Left lung (tissue), 4 donors: ENCODE measurements at regions not wholly inside any gene's neighbourhood (a gene's known extent, or its start where the extent isn't known, plus 50 kb on each side); places are given as distances from the start of the nearest gene placed in this dataset.

Experiments used
- ATAC-seq: fragments of 200-7000 bp; cut with Tn5 transposase; one replicate; pipeline ENCODE4 v1.9.1; 2020; ENCODE audit warnings: moderate library complexity
- DNase-seq, 4 donors: peaks; one replicate each; pipeline ENCODE4 v3.0.0-alpha.2; 2013 to 2020
- H3K27ac ChIP-seq, 2 donors: fragments of 200-600 bp; sonication (generic) in 1 of 2; one replicate each; pipeline versions ENCODE4 v1.5.0 to v1.8.0; 2020 to 2021
- H3K27me3 ChIP-seq, 2 donors: fragments of 200-600 bp; sonication (generic) in 1 of 2; one replicate each; pipeline versions ENCODE4 v1.5.0 to v1.8.0; 2020 to 2021
- H3K36me3 ChIP-seq, 2 donors: fragments of 200-600 bp; sonication (generic) in 1 of 2; one replicate each; pipeline versions ENCODE4 v1.5.0 to v1.8.0; 2020 to 2021
- H3K4me1 ChIP-seq, 2 donors: fragments of 200-600 bp; one replicate each; pipeline ENCODE4 v1.8.0; 2021
- H3K4me3 ChIP-seq, 2 donors: fragments of 200-600 bp; sonication (generic) in 1 of 2; one replicate each; pipeline versions ENCODE4 v1.5.0 to v1.8.0; 2020 to 2021; ENCODE audit warnings: mild to moderate bottlenecking in 1 of 2
- H3K9me3 ChIP-seq, 2 donors: fragments of 200-600 bp; sonication (generic) in 1 of 2; one replicate each; pipeline versions ENCODE4 v1.5.0 to v1.8.0; 2020 to 2021
- CTCF ChIP-seq, 2 donors: fragments of 200-600 bp; sonication (generic) in 1 of 2; IDR thresholded peaks; one replicate each; pipeline versions ENCODE4 v1.5.0 to v1.8.0; 2021; ENCODE audit warnings: antibody characterized with exemption in 2 of 2
- intact Hi-C, 2 donors: fragments of 100-400 bp; cut with DNase I; formaldehyde crosslinking; loops; one replicate each; pipeline versions ENCODE4 v1.11.2 to v1.14.2; 2022
- donor health status: DM: no; HTN: yes; CAD: no.
- donor health status: DM: no; HTN: no; CAD: no.

GRCh38 chr6:8888468-8888867 lies 453.1 kb upstream of the SLC35B3 start:
- Histone ChIP-seq H3K4me1 (no peaks in the 10 kb centered on the region), H3K27ac (no peak overlapping the region), H3K27me3 (no peaks in the 10 kb centered on the region), H3K4me3 (no peak overlapping the region), H3K9me3 (no peaks in the 10 kb centered on the region), H3K36me3 (no peaks in the 10 kb centered on the region)
- DNase-seq, result no peak
- intact Hi-C loops, result no loop called here
- peak; percentile 26 for ATAC-seq
- peak; percentile 15 to 29 for TF ChIP-seq CTCF (IDR thresholded peaks at IDR 0.05)

DNA sequence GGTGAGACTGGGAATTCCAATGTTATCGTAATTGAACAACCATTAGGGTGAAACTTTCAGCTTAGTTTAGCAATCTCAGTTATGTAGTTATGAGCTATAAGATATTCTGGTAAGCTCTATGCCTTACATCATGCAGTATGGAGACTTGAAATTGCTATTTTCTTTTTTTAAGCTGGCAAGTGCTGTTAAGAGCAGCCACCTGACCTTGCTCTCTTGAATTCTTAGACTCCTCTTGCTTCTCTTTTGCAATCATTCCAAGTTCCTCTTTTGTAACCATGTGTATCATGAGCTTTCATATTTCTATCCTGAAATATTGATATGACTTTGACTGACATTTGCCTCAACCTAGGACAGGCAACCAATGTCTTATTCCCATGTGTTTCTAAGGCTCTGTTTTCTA lies 446.3 kb upstream of the SLC35B3 start:
- TF ChIP-seq CTCF (IDR thresholded peaks at IDR 0.05), result no peak
- no peaks in the 10 kb centered on the region for H3K9me3 ChIP-seq
- no peaks in the 10 kb centered on the region for H3K36me3 ChIP-seq
- ATAC-seq, result peak; percentile 87
- no peak overlapping the region for H3K27ac ChIP-seq
- intact Hi-C loops, result no loop called here
- H3K27me3 ChIP-seq, result no peaks in the 10 kb centered on the region
- DNase-seq, result no peak
- no peak overlapping the region for H3K4me3 ChIP-seq
- no peaks in the 10 kb centered on the region for H3K4me1 ChIP-seq

GRCh38 chr6:8879334-8879733 lies 444.0 kb upstream of the SLC35B3 start:
- no peaks in the 10 kb centered on the region for H3K27me3 ChIP-seq
- no peaks in the 10 kb centered on the region for H3K4me1 ChIP-seq
- TF ChIP-seq CTCF (IDR thresholded peaks at IDR 0.05), result no peak
- H3K9me3 ChIP-seq, result no peaks in the 10 kb centered on the region
- DNase-seq (no peak), ATAC-seq (no peak)
- H3K36me3 ChIP-seq, result no peaks in the 10 kb centered on the region
- no peak overlapping the region for H3K27ac ChIP-seq
- H3K4me3 ChIP-seq, result no peak overlapping the region
- intact Hi-C loops, result no loop called here

DNA sequence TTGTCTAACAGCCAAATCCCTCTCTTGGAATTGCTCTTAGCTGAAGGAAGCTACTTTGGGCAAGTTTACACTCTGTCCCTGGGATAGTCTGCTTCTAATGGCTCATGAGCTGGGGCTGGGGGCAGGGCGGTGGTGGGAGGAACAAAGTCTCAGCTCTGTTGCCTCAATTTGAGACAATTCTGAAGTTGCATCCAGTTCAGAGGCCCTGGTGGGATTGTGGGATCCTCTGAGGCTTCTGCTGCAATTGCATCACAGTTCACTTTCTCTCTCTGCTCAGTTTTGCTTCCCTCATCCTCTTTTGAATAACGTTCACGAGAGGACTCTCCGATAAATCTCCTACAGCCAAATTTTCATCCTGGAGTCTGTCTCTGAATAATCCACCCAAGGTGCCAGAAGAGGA lies 440.6 kb upstream of the SLC35B3 start:
- no peak overlapping the region for H3K4me3 ChIP-seq
- H3K27me3 ChIP-seq, result no peaks in the 10 kb centered on the region
- no peaks in the 10 kb centered on the region for H3K36me3 ChIP-seq
- intact Hi-C loops, result no loop called here
- ATAC-seq (no peak), DNase-seq (no peak)
- no peaks in the 10 kb centered on the region for H3K9me3 ChIP-seq
- H3K27ac ChIP-seq, result no peak overlapping the region
- no peak for TF ChIP-seq CTCF (IDR thresholded peaks at IDR 0.05)
- no peaks in the 10 kb centered on the region for H3K4me1 ChIP-seq

GRCh38 chr6:8872589-8872988 lies 437.2 kb upstream of the SLC35B3 start:
- TF ChIP-seq CTCF (IDR thresholded peaks at IDR 0.05), result no peak
- H3K27me3 ChIP-seq, result no peaks in the 10 kb centered on the region
- intact Hi-C loops, result no loop called here
- no peaks in the 10 kb centered on the region for H3K36me3 ChIP-seq
- H3K4me1 ChIP-seq, result no peaks in the 10 kb centered on the region
- H3K27ac ChIP-seq, result no peak overlapping the region
- DNase-seq, result no peak
- no peak for ATAC-seq
- H3K4me3 ChIP-seq, result no peak overlapping the region
- no peaks in the 10 kb centered on the region for H3K9me3 ChIP-seq
